HEK293 (cell line): ENCODE measurements at regions not wholly inside any gene's neighbourhood (a gene's known extent, or its start where the extent isn't known, plus 50 kb on each side); places are given as distances from the start of the nearest gene placed in this dataset.

ENCODE experiments used
- CTCF ChIA-PET: fragments of 350-600 bp; formaldehyde crosslinking; extraction: SDS; loops from one replicate; lab custom pipeline; 2021; ENCODE audit warnings: antibody characterized with exemption; lab: Yijun Ruan, JAX
- POLR2A ChIA-PET: fragments of 300-600 bp; formaldehyde crosslinking; extraction: SDS; loops from one replicate; lab custom pipeline; 2020; ENCODE audit warnings: antibody characterized with exemption, inconsistent platforms; lab: Yijun Ruan, JAX
- H3K27ac ChIP-seq: fragments of 200-500 bp; sonication (Bioruptor generic); 2 replicates; pipeline ENCODE4 v1.5.1; 2014; ENCODE audit warnings: low read depth, low read length, control low read depth, inconsistent platforms; ENCODE audit errors: extremely low read depth
- H3K36me3 ChIP-seq, 2 experiments: fragments of 200-500 bp in 1 of 2; sonication (Bioruptor generic) in 1 of 2; 1 replicate in 1 of 2; 2 replicates in 1 of 2; pipeline ENCODE4 v1.5.1; 2014 to 2017; ENCODE audit warnings: inconsistent platforms in 2 of 2, low read length in 2 of 2; ENCODE audit not compliant: control insufficient read depth in 2 of 2, insufficient read depth in 1 of 2
- H3K4me1 ChIP-seq: fragments of 200-500 bp; sonication (Bioruptor generic); 2 replicates; pipeline ENCODE4 v1.5.1; 2014; ENCODE audit warnings: mild to moderate bottlenecking, low read length, inconsistent platforms; ENCODE audit not compliant: control insufficient read depth, insufficient read depth
- H3K4me3 ChIP-seq: 2 replicates; pipeline ENCODE4 v1.5.1; 2011; ENCODE audit warnings: low read depth, mild to moderate bottlenecking, control low read depth, low read length, moderate library complexity
- H3K9me3 ChIP-seq: fragments of 200-500 bp; sonication (Bioruptor generic); 2 replicates; pipeline ENCODE4 v1.5.1; 2014; ENCODE audit warnings: low read depth, low read length, inconsistent platforms; ENCODE audit not compliant: control insufficient read depth, insufficient read depth
- MEIS1 ChIP-seq: sonication (generic); formaldehyde crosslinking; IDR thresholded peaks from 2 replicates; pipeline ENCODE4 v1.8.1; 2022; ENCODE audit warnings: missing genetic modification reagents, mild to moderate bottlenecking, borderline replicate concordance
- PRDM6 ChIP-seq: fragments of 450-650 bp; formaldehyde crosslinking; IDR thresholded peaks from 2 replicates; pipeline ENCODE4 v1.5.1; 2017; ENCODE audit warnings: missing biosample characterization, missing genetic modification characterization
- SETDB1 ChIP-seq: IDR thresholded peaks from one replicate; pipeline ENCODE4 v1.6.1; 2017; ENCODE audit warnings: mild to moderate bottlenecking, low read length, moderate library complexity, mixed read lengths; ENCODE audit not compliant: insufficient read length
- YY2 ChIP-seq: fragments of 450-650 bp; formaldehyde crosslinking; IDR thresholded peaks from 2 replicates; pipeline ENCODE4 v1.5.1; 2016; ENCODE audit warnings: missing biosample characterization, missing genetic modification characterization
- ZBTB10 ChIP-seq: fragments of 450-650 bp; formaldehyde crosslinking; IDR thresholded peaks from 2 replicates; pipeline ENCODE4 v1.5.1; 2016; ENCODE audit warnings: missing biosample characterization, missing genetic modification characterization
- ZBTB48 ChIP-seq: fragments of 450-650 bp; formaldehyde crosslinking; IDR thresholded peaks from 2 replicates; pipeline ENCODE4 v1.5.1; 2016; ENCODE audit warnings: missing biosample characterization, missing genetic modification characterization
- ZNF138 ChIP-seq: fragments of 450-650 bp; formaldehyde crosslinking; IDR thresholded peaks from 2 replicates; pipeline ENCODE4 v1.5.1; 2016; ENCODE audit warnings: missing biosample characterization, missing genetic modification characterization, borderline replicate concordance
- ZNF26 ChIP-seq: fragments of 450-650 bp; formaldehyde crosslinking; IDR thresholded peaks from 2 replicates; pipeline ENCODE4 v1.5.1; 2016; ENCODE audit warnings: missing biosample characterization, missing genetic modification characterization
- ZNF324 ChIP-seq: fragments of 450-650 bp; formaldehyde crosslinking; IDR thresholded peaks from 2 replicates; pipeline ENCODE4 v1.5.1; 2016; ENCODE audit warnings: missing biosample characterization, missing genetic modification characterization
- ZNF354C ChIP-seq: fragments of 450-650 bp; formaldehyde crosslinking; IDR thresholded peaks from 2 replicates; pipeline ENCODE4 v1.5.1; 2016; ENCODE audit warnings: missing biosample characterization, missing genetic modification characterization, low read depth, borderline replicate concordance
- ZNF404 ChIP-seq: fragments of 450-650 bp; formaldehyde crosslinking; IDR thresholded peaks from 2 replicates; pipeline ENCODE4 v1.5.1; 2017; ENCODE audit warnings: missing biosample characterization, missing genetic modification characterization
- ZNF416 ChIP-seq: fragments of 450-650 bp; formaldehyde crosslinking; IDR thresholded peaks from 2 replicates; pipeline ENCODE4 v1.5.1; 2016; ENCODE audit warnings: missing biosample characterization, missing genetic modification characterization
- ZNF501 ChIP-seq: fragments of 450-650 bp; formaldehyde crosslinking; IDR thresholded peaks from 2 replicates; pipeline ENCODE4 v1.5.1; 2016; ENCODE audit warnings: missing biosample characterization, missing genetic modification characterization
- ZNF544 ChIP-seq: fragments of 450-650 bp; formaldehyde crosslinking; IDR thresholded peaks from 2 replicates; pipeline ENCODE4 v1.5.0; 2017; ENCODE audit warnings: missing biosample characterization, missing genetic modification characterization
- ZNF600 ChIP-seq: fragments of 450-650 bp; formaldehyde crosslinking; IDR thresholded peaks from 2 replicates; pipeline ENCODE4 v1.5.1; 2016; ENCODE audit warnings: missing biosample characterization, missing genetic modification characterization
- ZNF623 ChIP-seq: fragments of 450-650 bp; formaldehyde crosslinking; IDR thresholded peaks from 2 replicates; pipeline ENCODE4 v1.5.1; 2016; ENCODE audit warnings: missing biosample characterization, missing genetic modification characterization
- ZNF837 ChIP-seq: fragments of 450-650 bp; formaldehyde crosslinking; IDR thresholded peaks from 2 replicates; pipeline ENCODE4 v1.5.1; 2016; ENCODE audit warnings: missing biosample characterization, missing genetic modification characterization
- TF ChIP-seq, protein P1 (sequence below): fragments of 450-650 bp; formaldehyde crosslinking; IDR thresholded peaks from 2 replicates; pipeline ENCODE4 v1.5.1; 2016; ENCODE audit warnings: missing biosample characterization, missing genetic modification characterization

DNA sequence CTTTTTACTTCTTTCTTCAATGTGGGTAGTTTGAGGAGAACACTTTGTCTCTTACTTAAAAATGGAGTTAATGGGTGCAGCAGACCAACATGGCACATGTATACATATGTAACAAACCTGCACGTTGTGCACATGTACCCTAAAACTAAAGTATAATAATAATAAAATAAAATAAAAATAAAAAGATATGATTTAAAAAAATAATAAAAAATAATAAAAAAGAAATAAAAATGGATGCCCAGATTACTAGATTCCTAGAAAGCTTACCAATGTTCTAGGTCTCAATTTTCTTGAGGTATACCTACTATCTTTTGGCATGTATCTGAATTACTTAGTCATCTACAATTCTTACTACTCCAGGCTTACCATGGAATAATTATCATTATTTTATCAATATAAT lies 2001.6 kb upstream of the CDH9 start (continued):
- TF ChIP-seq ZBTB10 (tag by site-specific recombination) (no peak), ZNF354C (tag by site-specific recombination) (no peak), ZNF26 (tag by site-specific recombination) (no peak)
- TF ChIP-seq, all 188 proteins: peak for 0

DNA sequence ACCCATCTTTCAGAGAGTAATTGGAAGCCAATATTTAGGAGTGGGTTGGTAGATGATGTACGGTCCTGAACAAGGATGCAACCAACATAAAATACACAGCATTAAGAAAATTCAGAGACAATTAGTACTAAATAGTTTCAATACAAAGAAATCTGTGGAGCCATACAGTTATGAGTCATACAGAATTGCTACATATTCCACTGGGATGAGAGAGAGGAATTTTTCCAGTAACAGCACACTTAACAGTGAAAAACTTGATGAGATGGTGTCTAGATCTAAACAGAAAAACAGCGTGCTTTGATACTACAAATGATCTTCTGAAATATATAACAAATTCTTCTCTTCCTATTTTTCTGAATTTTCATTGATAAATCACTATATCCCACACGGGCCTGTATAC lies 1999.3 kb upstream of the CDH9 start:
- TF ChIP-seq ZNF600 (tag by site-specific recombination) (no peak), ZNF623 (tag by site-specific recombination) (no peak), ZNF501 (tag by site-specific recombination) (no peak), MEIS1 (CRISPR knock-in tag) (no peak), ZNF404 (tag by site-specific recombination) (no peak), ZNF138 (tag by site-specific recombination) (no peak), ZNF416 (tag by site-specific recombination) (no peak), ZNF544 (tag by site-specific recombination) (no peak), YY2 (tag by site-specific recombination) (no peak), SETDB1 (no peak), ZNF837 (tag by site-specific recombination) (no peak), PRDM6 (tag by site-specific recombination) (no peak), ZNF324 (tag by site-specific recombination) (no peak), ZBTB48 (tag by site-specific recombination) (no peak)
- TF ChIP-seq, protein P1, sequence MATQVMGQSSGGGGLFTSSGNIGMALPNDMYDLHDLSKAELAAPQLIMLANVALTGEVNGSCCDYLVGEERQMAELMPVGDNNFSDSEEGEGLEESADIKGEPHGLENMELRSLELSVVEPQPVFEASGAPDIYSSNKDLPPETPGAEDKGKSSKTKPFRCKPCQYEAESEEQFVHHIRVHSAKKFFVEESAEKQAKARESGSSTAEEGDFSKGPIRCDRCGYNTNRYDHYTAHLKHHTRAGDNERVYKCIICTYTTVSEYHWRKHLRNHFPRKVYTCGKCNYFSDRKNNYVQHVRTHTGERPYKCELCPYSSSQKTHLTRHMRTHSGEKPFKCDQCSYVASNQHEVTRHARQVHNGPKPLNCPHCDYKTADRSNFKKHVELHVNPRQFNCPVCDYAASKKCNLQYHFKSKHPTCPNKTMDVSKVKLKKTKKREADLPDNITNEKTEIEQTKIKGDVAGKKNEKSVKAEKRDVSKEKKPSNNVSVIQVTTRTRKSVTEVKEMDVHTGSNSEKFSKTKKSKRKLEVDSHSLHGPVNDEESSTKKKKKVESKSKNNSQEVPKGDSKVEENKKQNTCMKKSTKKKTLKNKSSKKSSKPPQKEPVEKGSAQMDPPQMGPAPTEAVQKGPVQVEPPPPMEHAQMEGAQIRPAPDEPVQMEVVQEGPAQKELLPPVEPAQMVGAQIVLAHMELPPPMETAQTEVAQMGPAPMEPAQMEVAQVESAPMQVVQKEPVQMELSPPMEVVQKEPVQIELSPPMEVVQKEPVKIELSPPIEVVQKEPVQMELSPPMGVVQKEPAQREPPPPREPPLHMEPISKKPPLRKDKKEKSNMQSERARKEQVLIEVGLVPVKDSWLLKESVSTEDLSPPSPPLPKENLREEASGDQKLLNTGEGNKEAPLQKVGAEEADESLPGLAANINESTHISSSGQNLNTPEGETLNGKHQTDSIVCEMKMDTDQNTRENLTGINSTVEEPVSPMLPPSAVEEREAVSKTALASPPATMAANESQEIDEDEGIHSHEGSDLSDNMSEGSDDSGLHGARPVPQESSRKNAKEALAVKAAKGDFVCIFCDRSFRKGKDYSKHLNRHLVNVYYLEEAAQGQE: no peak
- H3K4me3 ChIP-seq: no peak overlapping the region
- no peaks in the 10 kb centered on the region for H3K36me3 ChIP-seq
- H3K9me3 ChIP-seq: no peaks in the 10 kb centered on the region; the same call in 1 of the 2 replicates
- H3K27ac ChIP-seq: no peak overlapping the region
- CTCF ChIA-PET: no interaction called here
- POLR2A ChIA-PET: interaction anchor here (0.5 kb wide), 1 partner anchor 55 kb away, joined by 3 read pairs; no protein-coding TSS in a partner anchor
- H3K4me1 ChIP-seq: no peaks in the 10 kb centered on the region
